ENCODE measurements at regions not wholly inside any gene's neighbourhood (a gene's known extent, or its start where the extent isn't known, plus 50 kb on each side); places are given as distances from the start of the nearest gene placed in this dataset.
"Not testable (repeated sequence)": the region's sequence is repeated elsewhere in the genome, so short reads cannot be mapped to it uniquely, and the experiment has no call there.

- Histone ChIP-seq H3K4me3 (no peak overlapping the region), H3K9me3 (ENCODE audit: low read depth) (no peaks in the 10 kb centered on the region), H3K27ac (no peak overlapping the region), H3K27me3 (no peaks in the 10 kb centered on the region), H3K4me1 (ENCODE audit: low read depth) (no peaks in the 10 kb centered on the region), H3K36me3 (no peaks in the 10 kb centered on the region)
- TF ChIP-seq, protein P1, sequence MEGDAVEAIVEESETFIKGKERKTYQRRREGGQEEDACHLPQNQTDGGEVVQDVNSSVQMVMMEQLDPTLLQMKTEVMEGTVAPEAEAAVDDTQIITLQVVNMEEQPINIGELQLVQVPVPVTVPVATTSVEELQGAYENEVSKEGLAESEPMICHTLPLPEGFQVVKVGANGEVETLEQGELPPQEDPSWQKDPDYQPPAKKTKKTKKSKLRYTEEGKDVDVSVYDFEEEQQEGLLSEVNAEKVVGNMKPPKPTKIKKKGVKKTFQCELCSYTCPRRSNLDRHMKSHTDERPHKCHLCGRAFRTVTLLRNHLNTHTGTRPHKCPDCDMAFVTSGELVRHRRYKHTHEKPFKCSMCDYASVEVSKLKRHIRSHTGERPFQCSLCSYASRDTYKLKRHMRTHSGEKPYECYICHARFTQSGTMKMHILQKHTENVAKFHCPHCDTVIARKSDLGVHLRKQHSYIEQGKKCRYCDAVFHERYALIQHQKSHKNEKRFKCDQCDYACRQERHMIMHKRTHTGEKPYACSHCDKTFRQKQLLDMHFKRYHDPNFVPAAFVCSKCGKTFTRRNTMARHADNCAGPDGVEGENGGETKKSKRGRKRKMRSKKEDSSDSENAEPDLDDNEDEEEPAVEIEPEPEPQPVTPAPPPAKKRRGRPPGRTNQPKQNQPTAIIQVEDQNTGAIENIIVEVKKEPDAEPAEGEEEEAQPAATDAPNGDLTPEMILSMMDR (IDR thresholded peaks at IDR 0.05; ENCODE audit: low read depth, low read length), result no peak
- DNase-seq (ENCODE audit: low read depth in 1 of 2, low spot score in 1 of 2), result no peak
These were observed 87.0 kb upstream of the MSH6 start for GRCh38 chr2:47695800-47696477.

GRCh38 chr2:47694451-47694850 lies 88.5 kb upstream of the MSH6 start:
- not testable (repeated sequence) for H3K27me3 ChIP-seq; H3K4me1 ChIP-seq (ENCODE audit: low read depth); H3K36me3 ChIP-seq; H3K4me3 ChIP-seq; H3K27ac ChIP-seq; H3K9me3 ChIP-seq (ENCODE audit: low read depth); DNase-seq (ENCODE audit: low read depth in 1 of 2, low spot score in 1 of 2)

DNA sequence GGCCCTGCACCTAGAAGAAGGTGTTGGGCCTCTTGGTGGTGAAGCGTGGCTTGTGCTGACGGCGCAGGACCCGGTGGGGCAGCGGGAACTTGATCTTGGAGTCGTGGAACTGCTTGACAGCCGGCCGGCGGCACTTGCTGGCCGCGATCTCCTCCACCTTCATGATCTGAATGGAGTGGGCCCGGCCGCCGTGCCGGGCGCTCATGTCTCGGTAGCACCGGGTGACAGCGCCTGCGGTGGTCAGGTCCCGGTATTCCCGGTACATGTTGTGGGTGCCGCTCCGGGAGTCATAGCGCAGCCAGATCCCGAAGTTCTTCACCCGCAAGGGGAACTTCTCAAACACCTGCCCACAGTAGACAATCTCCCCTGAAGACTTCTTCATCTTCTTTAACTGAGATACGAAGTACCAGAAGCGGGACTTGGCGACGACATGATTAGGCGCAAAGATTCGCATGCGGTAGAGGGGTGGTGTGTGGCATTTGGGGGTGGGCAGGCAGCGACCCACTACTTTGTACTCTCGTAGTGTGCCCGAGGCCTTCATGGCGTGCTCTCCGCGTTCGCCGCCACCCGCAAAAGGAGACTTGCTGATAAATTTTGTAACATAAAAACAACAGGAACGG lies 92.1 kb upstream of the MSH6 start:
- not testable (repeated sequence) for H3K27ac ChIP-seq; H3K9me3 ChIP-seq (ENCODE audit: low read depth); H3K4me1 ChIP-seq (ENCODE audit: low read depth); H3K36me3 ChIP-seq; DNase-seq (ENCODE audit: low read depth in 1 of 2, low spot score in 1 of 2); H3K27me3 ChIP-seq; H3K4me3 ChIP-seq

DNA sequence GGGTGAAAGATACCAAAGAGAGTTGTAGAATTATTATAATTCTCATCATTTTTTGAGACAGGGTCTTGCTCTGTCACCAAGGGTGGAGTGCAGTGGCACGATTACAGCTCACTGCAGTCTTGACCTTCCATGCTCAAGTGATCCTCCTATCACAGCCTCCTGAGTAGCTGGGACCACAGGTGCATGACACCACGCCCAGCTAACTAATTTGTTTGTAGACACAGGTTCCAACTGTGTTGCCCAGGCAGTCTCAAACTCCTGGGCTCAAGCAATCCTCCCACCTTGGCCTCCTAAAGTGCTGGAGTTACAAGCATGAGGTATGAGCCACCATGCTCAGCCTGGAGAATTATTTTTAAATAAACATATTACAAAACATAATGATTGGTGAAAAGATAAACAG lies 92.8 kb upstream of the MSH6 start:
- Histone ChIP-seq H3K27ac (no peak overlapping the region), H3K36me3 (no peaks in the 10 kb centered on the region), H3K4me1 (ENCODE audit: low read depth) (no peaks in the 10 kb centered on the region), H3K9me3 (ENCODE audit: low read depth) (no peaks in the 10 kb centered on the region), H3K4me3 (no peak overlapping the region), H3K27me3 (no peaks in the 10 kb centered on the region)
- no peak for DNase-seq (ENCODE audit: low read depth in 1 of 2, low spot score in 1 of 2)
- TF ChIP-seq, protein P1 (IDR thresholded peaks at IDR 0.05; ENCODE audit: low read depth, low read length), result no peak

GRCh38 chr2:47689118-47689517 lies 93.8 kb upstream of the MSH6 start:
- H3K4me3 ChIP-seq; H3K36me3 ChIP-seq; H3K27ac ChIP-seq; H3K4me1 ChIP-seq (ENCODE audit: low read depth); DNase-seq (ENCODE audit: low read depth in 1 of 2, low spot score in 1 of 2); H3K27me3 ChIP-seq; H3K9me3 ChIP-seq (ENCODE audit: low read depth): not testable (repeated sequence)

GRCh38 chr2:47688561-47688960 lies 94.4 kb upstream of the MSH6 start:
- Histone ChIP-seq H3K36me3 (no peaks in the 10 kb centered on the region), H3K9me3 (ENCODE audit: low read depth) (no peaks in the 10 kb centered on the region), H3K4me1 (ENCODE audit: low read depth) (no peaks in the 10 kb centered on the region), H3K4me3 (no peak overlapping the region), H3K27ac (no peak overlapping the region), H3K27me3 (no peaks in the 10 kb centered on the region)
- TF ChIP-seq, protein P1 (IDR thresholded peaks at IDR 0.05; ENCODE audit: low read depth, low read length), result no peak
- peak in 1 of 2 donors; percentile 17 for DNase-seq (ENCODE audit: low read depth in 1 of 2, low spot score in 1 of 2)

- no peak overlapping the region for H3K4me3 ChIP-seq
- H3K36me3 ChIP-seq, result no peaks in the 10 kb centered on the region
- no peaks in the 10 kb centered on the region for H3K4me1 ChIP-seq (ENCODE audit: low read depth)
- no peaks in the 10 kb centered on the region for H3K9me3 ChIP-seq (ENCODE audit: low read depth)
- TF ChIP-seq, protein P1 (IDR thresholded peaks at IDR 0.05; ENCODE audit: low read depth, low read length), result no peak
- no peaks in the 10 kb centered on the region for H3K27me3 ChIP-seq
- no peak overlapping the region for H3K27ac ChIP-seq
- no peak for DNase-seq (ENCODE audit: low read depth in 1 of 2, low spot score in 1 of 2)
These were observed 95.1 kb upstream of the MSH6 start for GRCh38 chr2:47687856-47688255.

All from cardiac muscle cell (in vitro differentiated cells and primary cell).